Amygdala (tissue), 56 donors: ENCODE measurements at regions not wholly inside any gene's neighbourhood (a gene's known extent, or its start where the extent isn't known, plus 50 kb on each side); places are given as distances from the start of the nearest gene placed in this dataset.
A peak's percentile ranks its signal among the peaks of the same experiment; 100 is the strongest.

ENCODE experiments used
- DNase-seq, 56 donors: peaks; one replicate each; lab custom pipeline; 2025; lab: John Stamatoyannopoulos, UW

- DNase-seq, result no peak
These were observed 1255.7 kb upstream of the ZEB2 start for GRCh38 chr2:145775591-145775990.

- no peak for DNase-seq
These were observed 1251.6 kb upstream of the ZEB2 start for GRCh38 chr2:145771525-145771924.

GRCh38 chr2:145769011-145769716 lies 1249.2 kb upstream of the ZEB2 start:
- no peak for DNase-seq

GRCh38 chr2:145765874-145766273 lies 1246.0 kb upstream of the ZEB2 start:
- no peak for DNase-seq

GRCh38 chr2:145764631-145765030 lies 1244.7 kb upstream of the ZEB2 start:
- peak in 5 of 56 donors; percentile 3 to 36 (median 14) for DNase-seq

- no peak for DNase-seq
These were observed 1241.1 kb upstream of the ZEB2 start for GRCh38 chr2:145760781-145761649.

GRCh38 chr2:145759228-145759915 lies 1239.5 kb upstream of the ZEB2 start:
- no peak for DNase-seq

- no peak for DNase-seq
These were observed 1237.8 kb upstream of the ZEB2 start for GRCh38 chr2:145757503-145758246.

- DNase-seq, result no peak
These were observed 1235.3 kb upstream of the ZEB2 start for GRCh38 chr2:145755019-145755837.

GRCh38 chr2:145753966-145754365 lies 1234.0 kb upstream of the ZEB2 start:
- no peak for DNase-seq

- peak in 3 of 56 donors; percentile 3 to 16 (median 13) for DNase-seq
These were observed 1233.2 kb upstream of the ZEB2 start for GRCh38 chr2:145753041-145753608.

GRCh38 chr2:145752091-145752806 lies 1232.3 kb upstream of the ZEB2 start:
- peak in 11 of 56 donors; percentile 8 to 71 (median 40) for DNase-seq

- peak in 3 of 56 donors; percentile 9 to 24 (median 10) for DNase-seq
These were observed 1231.7 kb upstream of the ZEB2 start for GRCh38 chr2:145751629-145752028.

- DNase-seq, result no peak
These were observed 1231.2 kb upstream of the ZEB2 start for GRCh38 chr2:145751155-145751554.

GRCh38 chr2:145750612-145751011 lies 1230.7 kb upstream of the ZEB2 start:
- no peak for DNase-seq

- DNase-seq, result no peak
These were observed 1230.2 kb upstream of the ZEB2 start for GRCh38 chr2:145750144-145750543.

- no peak for DNase-seq
These were observed 1229.6 kb upstream of the ZEB2 start for GRCh38 chr2:145749556-145749955.

- DNase-seq, result no peak
These were observed 1229.0 kb upstream of the ZEB2 start for GRCh38 chr2:145748927-145749326.
